ENCODE measurements at regions not wholly inside any gene's neighbourhood (a gene's known extent, or its start where the extent isn't known, plus 50 kb on each side); places are given as distances from the start of the nearest gene placed in this dataset.

DNA sequence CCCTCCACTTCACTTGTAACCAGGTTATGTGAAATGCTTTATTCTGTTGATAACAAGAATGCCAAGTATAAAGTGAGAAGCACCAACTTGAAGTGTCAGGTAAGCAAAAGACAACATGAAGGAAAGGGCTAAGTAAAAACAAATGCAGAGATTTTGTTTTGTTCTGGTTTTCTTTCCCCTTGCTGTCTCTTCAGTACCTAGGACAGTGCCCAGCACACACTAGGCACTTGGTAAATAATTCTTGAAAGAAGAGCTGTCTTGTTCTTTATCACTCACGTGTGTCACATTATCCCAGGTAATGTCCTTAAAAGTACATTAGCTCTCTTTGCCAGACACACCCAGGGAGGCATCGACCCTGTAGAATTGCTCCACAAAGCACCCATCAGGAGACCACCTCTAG lies 350.0 kb upstream of the IRAK1BP1 start:
- Histone ChIP-seq H3K4me3 (ENCODE audit: insufficient read depth in 1 of 2, low read depth in 1 of 2, low read length in 2 of 2) (no peak overlapping the region), H3K9ac (ENCODE audit: low read length) (no peak overlapping the region), H2AFZ (ENCODE audit: low read depth, low read length) (no peak overlapping the region), H4K8ac (ENCODE audit: low read length) (no peak overlapping the region), H3K4me1 (ENCODE audit: control insufficient read depth, insufficient read depth, low read depth, low read length) (no peaks in the 10 kb centered on the region), H2AK5ac (ENCODE audit: low read length, severe bottlenecking) (no peak overlapping the region), H3K36me3 (ENCODE audit: control insufficient read depth in 1 of 2, insufficient read depth in 2 of 2, low read depth in 1 of 2, low read length in 2 of 2) (no peaks in the 10 kb centered on the region), H2BK15ac (ENCODE audit: low read depth, poor library complexity, severe bottlenecking) (no peak overlapping the region), H3K14ac (ENCODE audit: low read length in 2 of 2) (no peak overlapping the region), H3K4me2 (ENCODE audit: low read length, poor library complexity, severe bottlenecking) (no peak overlapping the region), H3K18ac (ENCODE audit: low read depth in 1 of 2, low read length in 2 of 2) (no peak overlapping the region), H3K23ac (ENCODE audit: low read length in 2 of 2) (no peak overlapping the region), H2BK12ac (ENCODE audit: low read length in 2 of 2) (no peak overlapping the region), H3K27ac (ENCODE audit: low read length, poor library complexity, severe bottlenecking) (no peak overlapping the region), H2BK120ac (ENCODE audit: low read depth, low read length) (no peak overlapping the region), H3K27me3 (ENCODE audit: control insufficient read depth in 1 of 2, insufficient read depth in 1 of 2, low read length in 2 of 2) (no peaks in the 10 kb centered on the region), H2BK5ac (ENCODE audit: low read depth, low read length, poor library complexity, severe bottlenecking) (no peak overlapping the region), H3K9me3 (ENCODE audit: control insufficient read depth, low read length) (no peaks in the 10 kb centered on the region), H3K79me1 (replicated peaks; ENCODE audit: low read length, poor library complexity, severe bottlenecking) (no peaks in the 10 kb centered on the region), H4K91ac (ENCODE audit: low read length) (no peak overlapping the region), H3K4ac (ENCODE audit: low read depth in 1 of 2, low read length in 2 of 2) (no peak overlapping the region)
- no peak for DNase-seq
- WGBS = 75% methylated on average over 2 of the region's 2 CpGs

DNA sequence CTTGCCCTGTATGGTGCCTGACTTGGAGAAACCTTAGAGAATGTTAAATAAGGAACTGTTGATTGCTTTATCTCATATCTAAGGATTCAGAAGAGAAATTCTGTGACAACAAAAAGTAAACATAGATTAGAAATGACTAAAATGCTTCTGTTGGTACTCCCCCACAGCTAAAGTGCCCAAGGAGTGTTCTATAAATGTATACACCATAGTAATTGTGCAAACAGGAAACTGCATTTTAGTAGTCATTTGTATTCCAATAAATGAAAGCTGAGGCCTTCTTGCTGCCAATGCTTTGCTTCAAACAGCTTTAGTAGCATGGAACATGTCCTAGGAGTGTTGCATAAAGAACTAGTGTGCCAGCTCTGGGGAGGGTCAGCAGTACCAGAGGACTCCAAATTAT lies 343.7 kb upstream of the IRAK1BP1 start:
- peak; percentile 11 for DNase-seq

DNA sequence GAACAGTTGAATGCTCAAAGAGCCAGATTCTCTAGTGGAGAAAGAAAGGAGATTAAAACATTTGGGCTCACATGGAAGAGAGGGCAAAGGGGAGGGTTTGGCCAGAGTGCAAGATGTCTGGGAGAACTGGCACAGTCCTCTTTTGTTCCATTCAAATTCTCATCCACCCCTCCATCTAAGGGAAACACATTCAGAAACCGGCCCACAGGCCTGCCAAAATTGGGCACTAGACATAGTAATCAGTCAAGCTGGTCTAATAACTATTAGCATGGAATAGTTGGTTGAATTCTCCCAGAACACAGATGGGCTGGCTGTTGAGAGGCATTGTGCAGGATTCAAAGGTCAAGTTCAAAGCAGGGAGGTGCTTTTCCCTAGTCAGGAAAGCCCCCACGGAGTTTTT lies 341.4 kb upstream of the IRAK1BP1 start:
- Histone ChIP-seq H4K91ac (ENCODE audit: low read length) (no peak overlapping the region), H2BK15ac (ENCODE audit: low read depth, poor library complexity, severe bottlenecking) (no peak overlapping the region)
- WGBS = 64% methylated on average over 2 of the region's 2 CpGs

More for the DNA sequence above, 343.7 kb upstream of the IRAK1BP1 start:
- no peak overlapping the region for H3K14ac ChIP-seq (ENCODE audit: low read length in 2 of 2)
- H2AK5ac ChIP-seq (ENCODE audit: low read length, severe bottlenecking) = no peak overlapping the region
- no peak overlapping the region for H2BK15ac ChIP-seq (ENCODE audit: low read depth, poor library complexity, severe bottlenecking)
- H2AFZ ChIP-seq (ENCODE audit: low read depth, low read length) = no peak overlapping the region
- H3K36me3 ChIP-seq (ENCODE audit: control insufficient read depth in 1 of 2, insufficient read depth in 2 of 2, low read depth in 1 of 2, low read length in 2 of 2) = no peaks in the 10 kb centered on the region
- H3K4me2 ChIP-seq (ENCODE audit: low read length, poor library complexity, severe bottlenecking) = no peak overlapping the region
- H3K27ac ChIP-seq (ENCODE audit: low read length, poor library complexity, severe bottlenecking) = no peak overlapping the region
- no peak overlapping the region for H2BK120ac ChIP-seq (ENCODE audit: low read depth, low read length)
- H4K91ac ChIP-seq (ENCODE audit: low read length) = no peak overlapping the region
- no peak overlapping the region for H3K18ac ChIP-seq (ENCODE audit: low read depth in 1 of 2, low read length in 2 of 2)
- no peak overlapping the region for H2BK5ac ChIP-seq (ENCODE audit: low read depth, low read length, poor library complexity, severe bottlenecking)
- no peak overlapping the region for H4K8ac ChIP-seq (ENCODE audit: low read length)
- H3K79me1 ChIP-seq (replicated peaks; ENCODE audit: low read length, poor library complexity, severe bottlenecking) = no peaks in the 10 kb centered on the region
- H3K9me3 ChIP-seq (ENCODE audit: control insufficient read depth, low read length) = no peaks in the 10 kb centered on the region
- H3K23ac ChIP-seq (ENCODE audit: low read length in 2 of 2) = no peak overlapping the region
- no peaks in the 10 kb centered on the region for H3K27me3 ChIP-seq (ENCODE audit: control insufficient read depth in 1 of 2, insufficient read depth in 1 of 2, low read length in 2 of 2)
- H3K4me3 ChIP-seq (ENCODE audit: insufficient read depth in 1 of 2, low read depth in 1 of 2, low read length in 2 of 2) = no peak overlapping the region
- no peak overlapping the region for H2BK12ac ChIP-seq (ENCODE audit: low read length in 2 of 2)
- no peaks in the 10 kb centered on the region for H3K4me1 ChIP-seq (ENCODE audit: control insufficient read depth, insufficient read depth, low read depth, low read length)
- no peak overlapping the region for H3K4ac ChIP-seq (ENCODE audit: low read depth in 1 of 2, low read length in 2 of 2)
- H3K9ac ChIP-seq (ENCODE audit: low read length) = no peak overlapping the region

DNA sequence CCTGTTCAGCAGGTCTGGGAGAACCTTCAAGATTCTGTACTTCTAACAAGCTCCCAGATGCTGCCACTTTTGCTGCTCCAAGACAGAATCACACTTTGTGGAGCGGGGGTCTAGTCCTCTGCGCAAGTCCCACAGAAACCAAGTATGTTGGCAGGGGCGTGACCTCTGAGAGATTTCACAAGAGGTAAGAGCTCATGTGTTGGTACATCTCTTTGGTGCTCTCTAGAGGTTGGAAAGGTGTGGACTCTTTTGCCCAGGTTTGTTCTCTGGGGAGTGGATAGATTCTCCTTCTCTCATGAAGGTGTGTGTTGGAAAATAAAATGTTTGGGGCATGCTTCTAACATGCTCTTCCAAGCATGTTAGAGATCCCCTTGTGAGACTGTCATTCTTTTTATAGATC lies 340.9 kb upstream of the IRAK1BP1 start:
- no peak for DNase-seq
- H2AK5ac ChIP-seq (ENCODE audit: low read length, severe bottlenecking) = no peak overlapping the region

More for the DNA sequence above, 341.4 kb upstream of the IRAK1BP1 start:
- Histone ChIP-seq H3K36me3 (ENCODE audit: control insufficient read depth in 1 of 2, insufficient read depth in 2 of 2, low read depth in 1 of 2, low read length in 2 of 2) (no peaks in the 10 kb centered on the region), H3K27me3 (ENCODE audit: control insufficient read depth in 1 of 2, insufficient read depth in 1 of 2, low read length in 2 of 2) (no peaks in the 10 kb centered on the region), H2BK12ac (ENCODE audit: low read length in 2 of 2) (no peak overlapping the region), H2AK5ac (ENCODE audit: low read length, severe bottlenecking) (no peak overlapping the region), H4K8ac (ENCODE audit: low read length) (no peak overlapping the region), H2BK5ac (ENCODE audit: low read depth, low read length, poor library complexity, severe bottlenecking) (no peak overlapping the region), H3K9ac (ENCODE audit: low read length) (no peak overlapping the region), H2BK120ac (ENCODE audit: low read depth, low read length) (no peak overlapping the region), H2AFZ (ENCODE audit: low read depth, low read length) (no peak overlapping the region), H3K14ac (ENCODE audit: low read length in 2 of 2) (no peak overlapping the region), H3K79me1 (replicated peaks; ENCODE audit: low read length, poor library complexity, severe bottlenecking) (no peaks in the 10 kb centered on the region), H3K4ac (ENCODE audit: low read depth in 1 of 2, low read length in 2 of 2) (no peak overlapping the region), H3K4me1 (ENCODE audit: control insufficient read depth, insufficient read depth, low read depth, low read length) (no peaks in the 10 kb centered on the region), H3K23ac (ENCODE audit: low read length in 2 of 2) (no peak overlapping the region), H3K9me3 (ENCODE audit: control insufficient read depth, low read length) (no peaks in the 10 kb centered on the region), H3K27ac (ENCODE audit: low read length, poor library complexity, severe bottlenecking) (no peak overlapping the region), H3K4me2 (ENCODE audit: low read length, poor library complexity, severe bottlenecking) (no peak overlapping the region), H3K18ac (ENCODE audit: low read depth in 1 of 2, low read length in 2 of 2) (no peak overlapping the region), H3K4me3 (ENCODE audit: insufficient read depth in 1 of 2, low read depth in 1 of 2, low read length in 2 of 2) (no peak overlapping the region)
- no peak for DNase-seq

More for the DNA sequence above, 340.9 kb upstream of the IRAK1BP1 start:
- Histone ChIP-seq H2AFZ (ENCODE audit: low read depth, low read length) (no peak overlapping the region), H2BK120ac (ENCODE audit: low read depth, low read length) (no peak overlapping the region), H3K27me3 (ENCODE audit: control insufficient read depth in 1 of 2, insufficient read depth in 1 of 2, low read length in 2 of 2) (no peaks in the 10 kb centered on the region), H3K9me3 (ENCODE audit: control insufficient read depth, low read length) (no peaks in the 10 kb centered on the region), H3K4me1 (ENCODE audit: control insufficient read depth, insufficient read depth, low read depth, low read length) (no peaks in the 10 kb centered on the region), H3K18ac (ENCODE audit: low read depth in 1 of 2, low read length in 2 of 2) (no peak overlapping the region), H3K4me2 (ENCODE audit: low read length, poor library complexity, severe bottlenecking) (no peak overlapping the region), H3K9ac (ENCODE audit: low read length) (no peak overlapping the region), H3K27ac (ENCODE audit: low read length, poor library complexity, severe bottlenecking) (no peak overlapping the region), H2BK15ac (ENCODE audit: low read depth, poor library complexity, severe bottlenecking) (no peak overlapping the region), H3K36me3 (ENCODE audit: control insufficient read depth in 1 of 2, insufficient read depth in 2 of 2, low read depth in 1 of 2, low read length in 2 of 2) (no peaks in the 10 kb centered on the region), H3K4me3 (ENCODE audit: insufficient read depth in 1 of 2, low read depth in 1 of 2, low read length in 2 of 2) (no peak overlapping the region), H2BK12ac (ENCODE audit: low read length in 2 of 2) (no peak overlapping the region), H3K23ac (ENCODE audit: low read length in 2 of 2) (no peak overlapping the region), H4K91ac (ENCODE audit: low read length) (no peak overlapping the region), H3K4ac (ENCODE audit: low read depth in 1 of 2, low read length in 2 of 2) (no peak overlapping the region), H2BK5ac (ENCODE audit: low read depth, low read length, poor library complexity, severe bottlenecking) (no peak overlapping the region), H3K14ac (ENCODE audit: low read length in 2 of 2) (no peak overlapping the region), H4K8ac (ENCODE audit: low read length) (no peak overlapping the region), H3K79me1 (replicated peaks; ENCODE audit: low read length, poor library complexity, severe bottlenecking) (no peaks in the 10 kb centered on the region)
- WGBS = 93% methylated on average over 3 of the region's 3 CpGs

Measured in mesenchymal stem cell (in vitro differentiated cells and primary cell).